HepG2 (cell line): ENCODE measurements at regions not wholly inside any gene's neighbourhood (a gene's known extent, or its start where the extent isn't known, plus 50 kb on each side); places are given as distances from the start of the nearest gene placed in this dataset.

ENCODE experiments used
- ATAC-seq: fragments of 200-7000 bp; cut with Tn5 transposase; 3 replicates; pipeline ENCODE4 v1.9.1; 2020; ENCODE audit warnings: mild to moderate bottlenecking, moderate library complexity
- BruUV-seq: library from RNA; stranded (reverse); fragments of 400-500 nt; replicated peaks from 2 replicates; lab custom pipeline; 2021; lab: Mats Ljungman, UMichigan
- CTCF ChIA-PET: fragments of 300-600 bp; formaldehyde crosslinking; extraction: SDS; loops from one replicate; lab custom pipeline; 2021; ENCODE audit warnings: low total read pairs, inconsistent platforms, low intra/inter-chr PET ratio; lab: Yijun Ruan, JAX
- POLR2A ChIA-PET: fragments of 350-600 bp; sonication (Branson Sonifier 250); formaldehyde crosslinking; loops from one replicate; lab custom pipeline; 2020; ENCODE audit warnings: antibody characterized with exemption, inconsistent platforms; lab: Yijun Ruan, JAX
- DNase-seq: peaks from one replicate; pipeline ENCODE4 v3.0.0-alpha.2; 2015; ENCODE audit warnings: low spot score
- FAIRE-seq: peaks from 3 replicates; lab custom pipeline; 2011; peaks lifted over from hg19 to GRCh38; lab: Jason Lieb, UNC
- H2AFZ ChIP-seq: one replicate; pipeline ENCODE4 v1.6.1; 2011; ENCODE audit warnings: low read length, inconsistent platforms
- H3K27ac ChIP-seq: fragments of 300-600 bp; 3 replicates; pipeline ENCODE4 v1.8.0; 2011; ENCODE audit warnings: mixed run types, mild to moderate bottlenecking, mixed read lengths, low read length, inconsistent platforms; ENCODE audit not compliant: insufficient read depth; ENCODE audit errors: extremely low read length
- H3K27me3 ChIP-seq, 2 experiments: fragments of 200-600 bp in 1 of 2; 2 replicates in 1 of 2; 3 replicates in 1 of 2; pipeline versions ENCODE4 v1.6.0 to v1.8.0; 2011; ENCODE audit warnings: low read length in 2 of 2, mild to moderate bottlenecking in 2 of 2, moderate library complexity in 2 of 2, inconsistent platforms in 1 of 2; ENCODE audit not compliant: insufficient read depth in 2 of 2, control insufficient read depth in 1 of 2
- H3K36me3 ChIP-seq, 2 experiments: fragments of 200-600 bp in 1 of 2; replicated peaks in 1 of 2; 2 replicates in 1 of 2; 3 replicates in 1 of 2; pipeline versions ENCODE4 v1.5.1 to v1.8.0; 2011; ENCODE audit warnings: low read length in 2 of 2, inconsistent platforms in 1 of 2; ENCODE audit not compliant: insufficient read depth in 2 of 2, control insufficient read depth in 1 of 2
- H3K4me1 ChIP-seq: 2 replicates; pipeline ENCODE4 v1.5.1; 2012; ENCODE audit warnings: low read length, inconsistent platforms; ENCODE audit not compliant: insufficient read depth
- H3K4me2 ChIP-seq: 2 replicates; pipeline ENCODE4 v1.6.0; 2011; ENCODE audit warnings: low read depth, low read length, inconsistent platforms
- H3K4me3 ChIP-seq, 3 experiments: fragments of 200-600 bp in 1 of 3; sonication (generic), shearing (Covaris generic) in 1 of 3; replicated peaks in 1 of 3; 2 replicates each; pipeline ENCODE4 v1.5.1; 2011 to 2016; ENCODE audit warnings: low read length in 3 of 3, inconsistent platforms in 2 of 3, low read depth in 2 of 3, mild to moderate bottlenecking in 2 of 3, control low read depth in 1 of 3, mixed read lengths in 1 of 3; ENCODE audit not compliant: insufficient read depth in 1 of 3
- H3K79me2 ChIP-seq: one replicate; pipeline ENCODE4 v1.6.1; 2011; ENCODE audit warnings: low read length, inconsistent platforms; ENCODE audit not compliant: insufficient read depth
- H3K9ac ChIP-seq: 2 replicates; pipeline ENCODE4 v1.6.0; 2011; ENCODE audit warnings: mild to moderate bottlenecking, low read depth, low read length, inconsistent platforms; ENCODE audit not compliant: insufficient read depth
- H3K9me3 ChIP-seq: 2 replicates; pipeline ENCODE4 v1.5.1; 2012; ENCODE audit warnings: mild to moderate bottlenecking, low read length
- H4K20me1 ChIP-seq: 2 replicates; pipeline ENCODE4 v1.6.0; 2011; ENCODE audit warnings: inconsistent platforms, mild to moderate bottlenecking, low read length, moderate library complexity; ENCODE audit not compliant: insufficient read depth
- FOXP1 ChIP-seq, 2 experiments: fragments of 450-650 bp in 1 of 2; IDR thresholded peaks; 2 replicates each; pipeline ENCODE4 v1.6.1; 2017 to 2018; ENCODE audit warnings: antibody characterized with exemption in 1 of 2
- HNF4A ChIP-seq: sonication (generic); formaldehyde crosslinking; IDR thresholded peaks from 2 replicates; pipeline ENCODE4 v1.4.0; 2020; ENCODE audit warnings: missing genetic modification reagents
- PRPF4 ChIP-seq: fragments of 200-400 bp; formaldehyde crosslinking; IDR thresholded peaks from 2 replicates; pipeline ENCODE4 v1.6.1; 2016; ENCODE audit warnings: low read length, low read depth; ENCODE audit not compliant: poor library complexity, severe bottlenecking
- TBP ChIP-seq: sonication (generic); formaldehyde crosslinking; IDR thresholded peaks from 2 replicates; pipeline ENCODE4 v1.5.0; 2020; ENCODE audit warnings: missing genetic modification reagents
- ZKSCAN1 ChIP-seq: fragments of 150-350 bp; IDR thresholded peaks from 2 replicates; pipeline ENCODE4 v1.6.1; 2014; ENCODE audit warnings: low read length
- WGBS: methylation state at CpG from one replicate; pipeline ENCODE4 v1.1.6; 2017; ENCODE audit warnings: low lambda C conversion rate; 5-methylcytosine and 5-hydroxymethylcytosine counted together
- in situ Hi-C: cut with HindIII; loops from 2 replicates; pipeline ENCODE4 v1.10.0; 2017; ENCODE audit warnings: low pct_unique_long_range_greater_than_20kb; ENCODE audit not compliant: extremely low pct_ligation_motif_present
- intact Hi-C: fragments of 100-400 bp; cut with micrococcal nuclease; formaldehyde crosslinking; loops from one replicate; pipeline ENCODE4 v1.10.0; 2022; ENCODE audit not compliant: unreplicated experiment
- TF ChIP-seq, protein P1 (sequence below): sonication (generic); formaldehyde crosslinking; IDR thresholded peaks from 2 replicates; pipeline ENCODE4 v1.4.0; 2020; ENCODE audit warnings: missing genetic modification reagents, borderline replicate concordance
- TF ChIP-seq, protein P2 (sequence below): sonication (generic); formaldehyde crosslinking; IDR thresholded peaks from 2 replicates; pipeline ENCODE4 v1.4.0; 2020; ENCODE audit warnings: mild to moderate bottlenecking, missing genetic modification reagents
- TF ChIP-seq, protein P3 (sequence below): sonication (generic); formaldehyde crosslinking; IDR thresholded peaks from 2 replicates; pipeline ENCODE4 v1.8.0; 2022; ENCODE audit warnings: mild to moderate bottlenecking, missing genetic modification reagents

DNA sequence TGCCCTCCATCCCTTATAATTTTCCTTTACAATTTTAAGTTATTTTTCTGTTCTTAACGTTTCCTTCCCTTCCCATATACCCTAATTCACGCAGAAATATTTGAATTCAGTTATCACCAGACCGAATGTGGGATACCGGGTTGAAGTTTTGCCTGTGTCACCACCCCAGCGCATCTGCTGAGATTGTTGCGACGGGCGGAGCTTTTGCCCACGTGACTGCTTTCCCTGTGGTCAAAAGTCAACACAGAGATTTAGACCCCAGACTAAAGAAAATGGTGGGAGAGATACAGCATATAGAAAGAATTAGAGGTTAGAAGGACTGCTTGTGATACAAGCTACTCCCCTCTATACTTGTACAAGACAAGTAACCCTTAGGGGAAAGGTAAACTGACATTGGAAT is 326.4 kb upstream of the CTNND2 start (continued):
- TF ChIP-seq, protein P1, sequence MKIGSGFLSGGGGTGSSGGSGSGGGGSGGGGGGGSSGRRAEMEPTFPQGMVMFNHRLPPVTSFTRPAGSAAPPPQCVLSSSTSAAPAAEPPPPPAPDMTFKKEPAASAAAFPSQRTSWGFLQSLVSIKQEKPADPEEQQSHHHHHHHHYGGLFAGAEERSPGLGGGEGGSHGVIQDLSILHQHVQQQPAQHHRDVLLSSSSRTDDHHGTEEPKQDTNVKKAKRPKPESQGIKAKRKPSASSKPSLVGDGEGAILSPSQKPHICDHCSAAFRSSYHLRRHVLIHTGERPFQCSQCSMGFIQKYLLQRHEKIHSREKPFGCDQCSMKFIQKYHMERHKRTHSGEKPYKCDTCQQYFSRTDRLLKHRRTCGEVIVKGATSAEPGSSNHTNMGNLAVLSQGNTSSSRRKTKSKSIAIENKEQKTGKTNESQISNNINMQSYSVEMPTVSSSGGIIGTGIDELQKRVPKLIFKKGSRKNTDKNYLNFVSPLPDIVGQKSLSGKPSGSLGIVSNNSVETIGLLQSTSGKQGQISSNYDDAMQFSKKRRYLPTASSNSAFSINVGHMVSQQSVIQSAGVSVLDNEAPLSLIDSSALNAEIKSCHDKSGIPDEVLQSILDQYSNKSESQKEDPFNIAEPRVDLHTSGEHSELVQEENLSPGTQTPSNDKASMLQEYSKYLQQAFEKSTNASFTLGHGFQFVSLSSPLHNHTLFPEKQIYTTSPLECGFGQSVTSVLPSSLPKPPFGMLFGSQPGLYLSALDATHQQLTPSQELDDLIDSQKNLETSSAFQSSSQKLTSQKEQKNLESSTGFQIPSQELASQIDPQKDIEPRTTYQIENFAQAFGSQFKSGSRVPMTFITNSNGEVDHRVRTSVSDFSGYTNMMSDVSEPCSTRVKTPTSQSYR = no peak

DNA sequence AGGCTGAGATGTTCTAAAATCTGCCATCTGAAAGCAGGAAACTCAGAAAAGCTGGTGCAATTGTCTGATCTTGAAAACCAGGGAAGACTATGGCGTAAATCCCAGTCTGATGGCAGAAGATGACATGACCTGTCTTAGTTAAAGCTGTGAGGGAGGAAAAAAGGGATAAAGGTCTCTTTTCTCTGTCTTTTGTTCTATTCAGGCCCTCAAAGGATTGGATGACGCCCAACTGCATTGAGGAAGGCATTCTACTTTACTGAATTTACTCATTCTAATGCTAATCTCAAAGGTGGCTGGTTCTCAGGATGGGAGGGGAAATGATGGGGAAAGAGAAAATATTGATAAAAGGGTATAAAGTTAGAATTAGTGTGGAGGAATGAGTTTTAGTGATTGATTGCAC is 312.8 kb upstream of the CTNND2 start:
- Histone ChIP-seq H3K4me1 (no peaks in the 10 kb centered on the region), H3K27ac (no peak overlapping the region), H3K79me2 (no peaks in the 10 kb centered on the region), H3K9me3 (peaks cover 75% of the 10 kb centered on the region), H3K27me3 (no peaks in the 10 kb centered on the region), H3K4me3 (no peak overlapping the region), H2AFZ (no peak overlapping the region), H3K9ac (no peak overlapping the region), H3K4me2 (no peak overlapping the region), H4K20me1 (no peaks in the 10 kb centered on the region), H3K36me3 (no peaks in the 10 kb centered on the region)
- ATAC-seq (no peak), DNase-seq (no peak), FAIRE-seq (no peak)
- TF ChIP-seq, protein P2, sequence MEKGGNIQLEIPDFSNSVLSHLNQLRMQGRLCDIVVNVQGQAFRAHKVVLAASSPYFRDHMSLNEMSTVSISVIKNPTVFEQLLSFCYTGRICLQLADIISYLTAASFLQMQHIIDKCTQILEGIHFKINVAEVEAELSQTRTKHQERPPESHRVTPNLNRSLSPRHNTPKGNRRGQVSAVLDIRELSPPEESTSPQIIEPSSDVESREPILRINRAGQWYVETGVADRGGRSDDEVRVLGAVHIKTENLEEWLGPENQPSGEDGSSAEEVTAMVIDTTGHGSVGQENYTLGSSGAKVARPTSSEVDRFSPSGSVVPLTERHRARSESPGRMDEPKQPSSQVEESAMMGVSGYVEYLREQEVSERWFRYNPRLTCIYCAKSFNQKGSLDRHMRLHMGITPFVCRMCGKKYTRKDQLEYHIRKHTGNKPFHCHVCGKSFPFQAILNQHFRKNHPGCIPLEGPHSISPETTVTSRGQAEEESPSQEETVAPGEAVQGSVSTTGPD (CRISPR knock-in tag) = no peak
- TF ChIP-seq TBP (CRISPR knock-in tag) (no peak), FOXP1 (IDR thresholded peaks at IDR 0.05) (no peak), FOXP1 (CRISPR knock-in tag; IDR thresholded peaks at IDR 0.05) (no peak), PRPF4 (no peak), HNF4A (CRISPR knock-in tag) (no peak), ZKSCAN1 (no peak)
- TF ChIP-seq, protein P3, sequence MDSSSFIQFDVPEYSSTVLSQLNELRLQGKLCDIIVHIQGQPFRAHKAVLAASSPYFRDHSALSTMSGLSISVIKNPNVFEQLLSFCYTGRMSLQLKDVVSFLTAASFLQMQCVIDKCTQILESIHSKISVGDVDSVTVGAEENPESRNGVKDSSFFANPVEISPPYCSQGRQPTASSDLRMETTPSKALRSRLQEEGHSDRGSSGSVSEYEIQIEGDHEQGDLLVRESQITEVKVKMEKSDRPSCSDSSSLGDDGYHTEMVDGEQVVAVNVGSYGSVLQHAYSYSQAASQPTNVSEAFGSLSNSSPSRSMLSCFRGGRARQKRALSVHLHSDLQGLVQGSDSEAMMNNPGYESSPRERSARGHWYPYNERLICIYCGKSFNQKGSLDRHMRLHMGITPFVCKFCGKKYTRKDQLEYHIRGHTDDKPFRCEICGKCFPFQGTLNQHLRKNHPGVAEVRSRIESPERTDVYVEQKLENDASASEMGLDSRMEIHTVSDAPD (CRISPR knock-in tag) = no peak
- in situ Hi-C loops = no loop called here
- intact Hi-C loops = no loop called here
- no TSS peak for BruUV-seq
- WGBS = 4% methylated on average over 2 of the region's 2 CpGs
- CTCF ChIA-PET = no interaction called here
- POLR2A ChIA-PET = no interaction called here
